ENCODE measurements at regions not wholly inside any gene's neighbourhood (a gene's known extent, or its start where the extent isn't known, plus 50 kb on each side); places are given as distances from the start of the nearest gene placed in this dataset.

- no peak for TF ChIP-seq POLR2AphosphoS5 (IDR thresholded peaks at IDR 0.05)
- TF ChIP-seq CTCF (IDR thresholded peaks at IDR 0.05) = no peak
- TF ChIP-seq POLR2A (IDR thresholded peaks at IDR 0.05) = no peak
Observed at GRCh38 chr2:207239754-207240494, 74.2 kb upstream of the KLF7 start.

Measured in breast epithelium (tissue), 3 donors.